Neural progenitor cell (in vitro differentiated cells): ENCODE measurements at regions not wholly inside any gene's neighbourhood (a gene's known extent, or its start where the extent isn't known, plus 50 kb on each side); places are given as distances from the start of the nearest gene placed in this dataset.

Experiments used
- DNase-seq: peaks from one replicate; pipeline ENCODE4 v3.0.0-alpha.2; 2016; ENCODE audit warnings: low spot score
- H2AFZ ChIP-seq: fragments of 200-600 bp; sonication (generic); replicated peaks from 2 replicates; pipeline ENCODE4 v1.6.1; 2016; ENCODE audit warnings: antibody characterized with exemption
- H3F3A ChIP-seq: fragments of 200-600 bp; sonication (generic); 2 replicates; pipeline ENCODE4 v1.6.1; 2016; ENCODE audit warnings: antibody characterized with exemption, low read depth
- H3K27ac ChIP-seq: fragments of 200-600 bp; sonication (generic); 2 replicates; pipeline ENCODE4 v1.5.1; 2016; ENCODE audit warnings: mild to moderate bottlenecking
- H3K27me3 ChIP-seq: fragments of 200-600 bp; sonication (generic); 2 replicates; pipeline ENCODE4 v1.6.1; 2016; ENCODE audit warnings: mild to moderate bottlenecking, moderate library complexity
- H3K36me3 ChIP-seq: fragments of 200-600 bp; sonication (generic); 2 replicates; pipeline ENCODE4 v1.5.1; 2016
- H3K4me1 ChIP-seq: fragments of 200-600 bp; sonication (generic); 2 replicates; pipeline ENCODE4 v1.6.1; 2016; ENCODE audit warnings: mixed run types
- H3K4me2 ChIP-seq: fragments of 200-600 bp; sonication (generic); 2 replicates; pipeline ENCODE4 v1.6.1; 2016
- H3K4me3 ChIP-seq: fragments of 200-600 bp; sonication (generic); 2 replicates; pipeline ENCODE4 v1.5.1; 2016
- H3K79me2 ChIP-seq: fragments of 200-600 bp; sonication (generic); 2 replicates; pipeline ENCODE4 v1.6.1; 2016; ENCODE audit warnings: low read depth
- H3K9ac ChIP-seq: fragments of 200-600 bp; sonication (generic); 2 replicates; pipeline ENCODE4 v1.6.1; 2016
- H3K9me3 ChIP-seq: fragments of 200-600 bp; sonication (generic); 2 replicates; pipeline ENCODE4 v1.5.1; 2016; ENCODE audit warnings: low read depth
- H4K20me1 ChIP-seq: fragments of 200-600 bp; sonication (generic); 2 replicates; pipeline ENCODE4 v1.6.1; 2016; ENCODE audit warnings: low read depth
- H3K27ac Mint-ChIP-seq: 3 replicates; pipeline ENCODE4 v1.8.0; 2021; ENCODE audit warnings: mixed read lengths
- H3K27me3 Mint-ChIP-seq: 2 replicates; pipeline ENCODE4 v1.8.0; 2022; ENCODE audit warnings: low read depth, mild to moderate bottlenecking, inconsistent platforms, moderate library complexity, mixed read lengths; ENCODE audit not compliant: insufficient read depth
- H3K36me3 Mint-ChIP-seq: 3 replicates; pipeline ENCODE4 v1.8.0; 2021; ENCODE audit warnings: mixed read lengths
- H3K4me1 Mint-ChIP-seq: 3 replicates; pipeline ENCODE4 v1.8.0; 2021; ENCODE audit warnings: mixed read lengths
- H3K4me3 Mint-ChIP-seq: 3 replicates; pipeline ENCODE4 v1.8.0; 2021; ENCODE audit warnings: mild to moderate bottlenecking, moderate library complexity, mixed read lengths
- H3K9me3 Mint-ChIP-seq: 3 replicates; pipeline ENCODE4 v1.8.0; 2020; ENCODE audit warnings: mixed read lengths
- CTCF ChIP-seq: fragments of 200-600 bp; sonication (generic); IDR thresholded peaks from 2 replicates; pipeline ENCODE4 v1.5.1; 2017; ENCODE audit warnings: antibody characterized with exemption, mild to moderate bottlenecking
- EZH2 ChIP-seq: fragments of 200-600 bp; sonication (generic); IDR thresholded peaks from 2 replicates; pipeline ENCODE4 v1.6.1; 2017; ENCODE audit warnings: antibody characterized with exemption, mild to moderate bottlenecking, moderate library complexity
- EZH2phosphoT487 ChIP-seq: fragments of 200-600 bp; sonication (generic); IDR thresholded peaks from 2 replicates; pipeline ENCODE4 v1.6.1; 2017; ENCODE audit warnings: antibody characterized with exemption

- Mint-ChIP-seq H3K36me3 (peaks cover 2% of the 10 kb centered on the region), H3K27ac (no peak overlapping the region), H3K27me3 (peaks cover 8% of the 10 kb centered on the region), H3K4me1 (peaks cover under 1% of the 10 kb centered on the region), H3K9me3 (peaks cover 20% of the 10 kb centered on the region), H3K4me3 (no peak overlapping the region)
- Histone ChIP-seq H3K4me2 (no peak overlapping the region), H3K27me3 (no peaks in the 10 kb centered on the region), H3K36me3 (no peaks in the 10 kb centered on the region), H3K9me3 (no peaks in the 10 kb centered on the region), H3K79me2 (no peaks in the 10 kb centered on the region), H3K27ac (no peak overlapping the region), H3F3A (peaks cover 3% of the 10 kb centered on the region), H3K9ac (no peak overlapping the region), H2AFZ (no peak overlapping the region), H3K4me3 (no peak overlapping the region), H3K4me1 (peaks cover 1% of the 10 kb centered on the region), H4K20me1 (no peaks in the 10 kb centered on the region)
- DNase-seq = no peak
- no peak for TF ChIP-seq EZH2phosphoT487
- no peak for TF ChIP-seq CTCF
- TF ChIP-seq EZH2 = no peak
Observed at GRCh38 chr18:24809173-24809950, 348.9 kb downstream of the HRH4 start.

- H3K4me1 ChIP-seq = peaks cover 13% of the 10 kb centered on the region
- H3K27me3 Mint-ChIP-seq = peaks cover 4% of the 10 kb centered on the region
- no peaks in the 10 kb centered on the region for H3K9me3 ChIP-seq
- no peak for TF ChIP-seq EZH2phosphoT487
- TF ChIP-seq CTCF = no peak
- no peak overlapping the region for H3K4me3 ChIP-seq
- H3K36me3 ChIP-seq = no peaks in the 10 kb centered on the region
- H3K27ac ChIP-seq = no peak overlapping the region
- peaks cover 10% of the 10 kb centered on the region for H3F3A ChIP-seq
- peaks cover 20% of the 10 kb centered on the region for H3K9me3 Mint-ChIP-seq
- H3K9ac ChIP-seq = no peak overlapping the region
- H3K4me2 ChIP-seq = no peak overlapping the region
- H3K4me1 Mint-ChIP-seq = peaks cover 14% of the 10 kb centered on the region
- no peak for DNase-seq
- no peak overlapping the region for H2AFZ ChIP-seq
- H3K79me2 ChIP-seq = no peaks in the 10 kb centered on the region
- H3K36me3 Mint-ChIP-seq = peaks cover 2% of the 10 kb centered on the region
- no peaks in the 10 kb centered on the region for H3K27me3 ChIP-seq
- no peaks in the 10 kb centered on the region for H4K20me1 ChIP-seq
- H3K4me3 Mint-ChIP-seq = no peak overlapping the region
- H3K27ac Mint-ChIP-seq = no peak overlapping the region
Observed at GRCh38 chr18:24810561-24811305, 350.3 kb downstream of the HRH4 start.

GRCh38 chr18:24811950-24812681 is 351.7 kb downstream of the HRH4 start:
- Mint-ChIP-seq H3K9me3 (peaks cover 19% of the 10 kb centered on the region), H3K36me3 (peaks cover 2% of the 10 kb centered on the region), H3K4me1 (peaks cover 24% of the 10 kb centered on the region), H3K27ac (no peak overlapping the region), H3K27me3 (peaks cover 4% of the 10 kb centered on the region), H3K4me3 (no peak overlapping the region)
- H3K36me3 ChIP-seq = no peaks in the 10 kb centered on the region
- peaks cover 11% of the 10 kb centered on the region for H3F3A ChIP-seq
- H3K9me3 ChIP-seq = no peaks in the 10 kb centered on the region
- H3K27me3 ChIP-seq = no peaks in the 10 kb centered on the region
- no peaks in the 10 kb centered on the region for H4K20me1 ChIP-seq
- H2AFZ ChIP-seq = no peak overlapping the region
- DNase-seq = no peak
- H3K4me1 ChIP-seq = peaks cover 22% of the 10 kb centered on the region
- no peak for TF ChIP-seq EZH2phosphoT487
- TF ChIP-seq EZH2 = no peak
- no peak for TF ChIP-seq CTCF
- H3K79me2 ChIP-seq = no peaks in the 10 kb centered on the region
- no peak overlapping the region for H3K4me3 ChIP-seq
- no peak overlapping the region for H3K27ac ChIP-seq
- no peak overlapping the region for H3K9ac ChIP-seq
- no peak overlapping the region for H3K4me2 ChIP-seq
